HepG2 (cell line): ENCODE measurements at regions not wholly inside any gene's neighbourhood (a gene's known extent, or its start where the extent isn't known, plus 50 kb on each side); places are given as distances from the start of the nearest gene placed in this dataset.

ENCODE experiments used
- ATAC-seq: fragments of 200-7000 bp; cut with Tn5 transposase; 3 replicates; pipeline ENCODE4 v1.9.1; 2020; ENCODE audit warnings: mild to moderate bottlenecking, moderate library complexity
- BruUV-seq: library from RNA; stranded (reverse); fragments of 400-500 nt; replicated peaks from 2 replicates; lab custom pipeline; 2021; lab: Mats Ljungman, UMichigan
- CTCF ChIA-PET: fragments of 300-600 bp; formaldehyde crosslinking; extraction: SDS; loops from one replicate; lab custom pipeline; 2021; ENCODE audit warnings: low total read pairs, inconsistent platforms, low intra/inter-chr PET ratio; lab: Yijun Ruan, JAX
- POLR2A ChIA-PET: fragments of 350-600 bp; sonication (Branson Sonifier 250); formaldehyde crosslinking; loops from one replicate; lab custom pipeline; 2020; ENCODE audit warnings: antibody characterized with exemption, inconsistent platforms; lab: Yijun Ruan, JAX
- DNase-seq: peaks from one replicate; pipeline ENCODE4 v3.0.0-alpha.2; 2015; ENCODE audit warnings: low spot score
- FAIRE-seq: peaks from 3 replicates; lab custom pipeline; 2011; peaks lifted over from hg19 to GRCh38; lab: Jason Lieb, UNC
- H2AFZ ChIP-seq: one replicate; pipeline ENCODE4 v1.6.1; 2011; ENCODE audit warnings: low read length, inconsistent platforms
- H3K27ac ChIP-seq: fragments of 300-600 bp; 3 replicates; pipeline ENCODE4 v1.8.0; 2011; ENCODE audit warnings: mixed run types, mild to moderate bottlenecking, mixed read lengths, low read length, inconsistent platforms; ENCODE audit not compliant: insufficient read depth; ENCODE audit errors: extremely low read length
- H3K27me3 ChIP-seq, 2 experiments: fragments of 200-600 bp in 1 of 2; 2 replicates in 1 of 2; 3 replicates in 1 of 2; pipeline versions ENCODE4 v1.6.0 to v1.8.0; 2011; ENCODE audit warnings: low read length in 2 of 2, mild to moderate bottlenecking in 2 of 2, moderate library complexity in 2 of 2, inconsistent platforms in 1 of 2; ENCODE audit not compliant: insufficient read depth in 2 of 2, control insufficient read depth in 1 of 2
- H3K36me3 ChIP-seq, 2 experiments: fragments of 200-600 bp in 1 of 2; replicated peaks in 1 of 2; 2 replicates in 1 of 2; 3 replicates in 1 of 2; pipeline versions ENCODE4 v1.5.1 to v1.8.0; 2011; ENCODE audit warnings: low read length in 2 of 2, inconsistent platforms in 1 of 2; ENCODE audit not compliant: insufficient read depth in 2 of 2, control insufficient read depth in 1 of 2
- H3K4me1 ChIP-seq: 2 replicates; pipeline ENCODE4 v1.5.1; 2012; ENCODE audit warnings: low read length, inconsistent platforms; ENCODE audit not compliant: insufficient read depth
- H3K4me2 ChIP-seq: 2 replicates; pipeline ENCODE4 v1.6.0; 2011; ENCODE audit warnings: low read depth, low read length, inconsistent platforms
- H3K4me3 ChIP-seq, 3 experiments: fragments of 200-600 bp in 1 of 3; sonication (generic), shearing (Covaris generic) in 1 of 3; replicated peaks in 1 of 3; 2 replicates each; pipeline ENCODE4 v1.5.1; 2011 to 2016; ENCODE audit warnings: low read length in 3 of 3, inconsistent platforms in 2 of 3, low read depth in 2 of 3, mild to moderate bottlenecking in 2 of 3, control low read depth in 1 of 3, mixed read lengths in 1 of 3; ENCODE audit not compliant: insufficient read depth in 1 of 3
- H3K79me2 ChIP-seq: one replicate; pipeline ENCODE4 v1.6.1; 2011; ENCODE audit warnings: low read length, inconsistent platforms; ENCODE audit not compliant: insufficient read depth
- H3K9ac ChIP-seq: 2 replicates; pipeline ENCODE4 v1.6.0; 2011; ENCODE audit warnings: mild to moderate bottlenecking, low read depth, low read length, inconsistent platforms; ENCODE audit not compliant: insufficient read depth
- H3K9me3 ChIP-seq: 2 replicates; pipeline ENCODE4 v1.5.1; 2012; ENCODE audit warnings: mild to moderate bottlenecking, low read length
- H4K20me1 ChIP-seq: 2 replicates; pipeline ENCODE4 v1.6.0; 2011; ENCODE audit warnings: inconsistent platforms, mild to moderate bottlenecking, low read length, moderate library complexity; ENCODE audit not compliant: insufficient read depth
- HNF4A ChIP-seq: sonication (generic); formaldehyde crosslinking; IDR thresholded peaks from 2 replicates; pipeline ENCODE4 v1.4.0; 2020; ENCODE audit warnings: missing genetic modification reagents
- ZFYVE20 ChIP-seq: sonication (generic); formaldehyde crosslinking; IDR thresholded peaks from 2 replicates; pipeline ENCODE4 v1.8.0; 2023; ENCODE audit warnings: low read depth, mild to moderate bottlenecking, moderate library complexity, missing genetic modification reagents, borderline replicate concordance
- ZNF251 ChIP-seq: sonication (generic); formaldehyde crosslinking; IDR thresholded peaks from 2 replicates; pipeline ENCODE4 v1.9.0; 2021; ENCODE audit warnings: mild to moderate bottlenecking, missing genetic modification reagents
- ZNF350 ChIP-seq: sonication (generic); formaldehyde crosslinking; IDR thresholded peaks from 2 replicates; pipeline ENCODE4 v1.4.0; 2020; ENCODE audit warnings: mild to moderate bottlenecking, low read depth, missing genetic modification reagents, borderline replicate concordance
- ZNF557 ChIP-seq: sonication (generic); formaldehyde crosslinking; IDR thresholded peaks from 2 replicates; pipeline ENCODE4 v1.4.0; 2020; ENCODE audit warnings: missing genetic modification reagents
- WGBS: methylation state at CpG from one replicate; pipeline ENCODE4 v1.1.6; 2017; ENCODE audit warnings: low lambda C conversion rate; 5-methylcytosine and 5-hydroxymethylcytosine counted together
- in situ Hi-C: cut with HindIII; loops from 2 replicates; pipeline ENCODE4 v1.10.0; 2017; ENCODE audit warnings: low pct_unique_long_range_greater_than_20kb; ENCODE audit not compliant: extremely low pct_ligation_motif_present
- intact Hi-C: fragments of 100-400 bp; cut with micrococcal nuclease; formaldehyde crosslinking; loops from one replicate; pipeline ENCODE4 v1.10.0; 2022; ENCODE audit not compliant: unreplicated experiment
- TF ChIP-seq, protein P1 (sequence below): sonication (generic); formaldehyde crosslinking; conservative IDR thresholded peaks from 2 replicates; pipeline ENCODE4 v1.4.0; 2020; ENCODE audit warnings: missing genetic modification reagents
- TF ChIP-seq, protein P2 (sequence below): fragments of 450-650 bp; IDR thresholded peaks from 2 replicates; pipeline ENCODE4 v1.6.1; 2016
- TF ChIP-seq, protein P3 (sequence below): sonication (generic); formaldehyde crosslinking; IDR thresholded peaks from 2 replicates; pipeline ENCODE4 v1.8.0; 2023; ENCODE audit warnings: mild to moderate bottlenecking, missing genetic modification reagents
- TF ChIP-seq, protein P4 (sequence below): sonication (generic); formaldehyde crosslinking; IDR thresholded peaks from 2 replicates; pipeline ENCODE4 v1.4.0; 2020; ENCODE audit warnings: mild to moderate bottlenecking, missing genetic modification reagents
- TF ChIP-seq, protein P5 (sequence below): sonication (generic); formaldehyde crosslinking; IDR thresholded peaks from 2 replicates; pipeline ENCODE4 v1.4.0; 2020; ENCODE audit warnings: missing genetic modification reagents

DNA sequence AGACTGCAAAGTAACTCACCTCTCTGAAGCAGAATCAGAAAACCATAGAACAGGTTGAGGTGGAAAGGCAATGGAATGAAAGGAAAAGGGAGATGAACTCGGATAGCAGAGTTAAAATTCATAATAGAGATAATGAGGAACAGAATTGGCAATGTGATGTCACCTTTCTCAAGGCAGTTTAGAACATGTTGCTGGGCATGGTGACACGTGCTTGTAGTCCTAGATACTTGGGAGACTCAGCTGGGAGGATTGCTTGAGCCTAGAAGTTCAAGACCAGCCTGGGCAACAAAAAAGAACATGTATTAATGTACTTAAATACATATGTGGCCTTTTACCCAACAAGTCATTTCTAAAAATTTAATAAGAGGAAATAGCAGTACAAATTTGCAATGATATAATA lies 81.6 kb upstream of the MIER3 start:
- DNase-seq (no peak), FAIRE-seq (no peak), ATAC-seq (no peak)
- H3K4me1 ChIP-seq: peaks cover 6% of the 10 kb centered on the region; the same call in 1 of the 2 replicates
- WGBS: 3% methylated on average over 2 of the region's 2 CpGs
- no peak overlapping the region for H3K4me3 ChIP-seq
- no peak overlapping the region for H2AFZ ChIP-seq
- H3K9ac ChIP-seq: no peak overlapping the region
- in situ Hi-C loops: no loop called here
- no peaks in the 10 kb centered on the region for H3K9me3 ChIP-seq
- no peaks in the 10 kb centered on the region; the same call in 1 of the 2 replicates for H4K20me1 ChIP-seq
- no peak overlapping the region for H3K4me2 ChIP-seq
- H3K36me3 ChIP-seq: no peaks in the 10 kb centered on the region
- no peak overlapping the region for H3K27ac ChIP-seq
- no peaks in the 10 kb centered on the region for H3K27me3 ChIP-seq
- ChIA-PET CTCF (no interaction called here), POLR2A (no interaction called here)
- BruUV-seq: no TSS peak
- TF ChIP-seq, protein P1, sequence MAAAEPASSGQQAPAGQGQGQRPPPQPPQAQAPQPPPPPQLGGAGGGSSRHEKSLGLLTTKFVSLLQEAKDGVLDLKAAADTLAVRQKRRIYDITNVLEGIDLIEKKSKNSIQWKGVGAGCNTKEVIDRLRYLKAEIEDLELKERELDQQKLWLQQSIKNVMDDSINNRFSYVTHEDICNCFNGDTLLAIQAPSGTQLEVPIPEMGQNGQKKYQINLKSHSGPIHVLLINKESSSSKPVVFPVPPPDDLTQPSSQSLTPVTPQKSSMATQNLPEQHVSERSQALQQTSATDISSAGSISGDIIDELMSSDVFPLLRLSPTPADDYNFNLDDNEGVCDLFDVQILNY (CRISPR knock-in tag): no peak
- TF ChIP-seq, protein P2, sequence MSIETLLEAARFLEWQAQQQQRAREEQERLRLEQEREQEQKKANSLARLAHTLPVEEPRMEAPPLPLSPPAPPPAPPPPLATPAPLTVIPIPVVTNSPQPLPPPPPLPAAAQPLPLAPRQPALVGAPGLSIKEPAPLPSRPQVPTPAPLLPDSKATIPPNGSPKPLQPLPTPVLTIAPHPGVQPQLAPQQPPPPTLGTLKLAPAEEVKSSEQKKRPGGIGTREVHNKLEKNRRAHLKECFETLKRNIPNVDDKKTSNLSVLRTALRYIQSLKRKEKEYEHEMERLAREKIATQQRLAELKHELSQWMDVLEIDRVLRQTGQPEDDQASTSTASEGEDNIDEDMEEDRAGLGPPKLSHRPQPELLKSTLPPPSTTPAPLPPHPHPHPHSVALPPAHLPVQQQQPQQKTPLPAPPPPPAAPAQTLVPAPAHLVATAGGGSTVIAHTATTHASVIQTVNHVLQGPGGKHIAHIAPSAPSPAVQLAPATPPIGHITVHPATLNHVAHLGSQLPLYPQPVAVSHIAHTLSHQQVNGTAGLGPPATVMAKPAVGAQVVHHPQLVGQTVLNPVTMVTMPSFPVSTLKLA: peak; percentile 50
- TF ChIP-seq, all 625 proteins: peak for 1
- intact Hi-C loops: no loop called here
- no peaks in the 10 kb centered on the region for H3K79me2 ChIP-seq

DNA sequence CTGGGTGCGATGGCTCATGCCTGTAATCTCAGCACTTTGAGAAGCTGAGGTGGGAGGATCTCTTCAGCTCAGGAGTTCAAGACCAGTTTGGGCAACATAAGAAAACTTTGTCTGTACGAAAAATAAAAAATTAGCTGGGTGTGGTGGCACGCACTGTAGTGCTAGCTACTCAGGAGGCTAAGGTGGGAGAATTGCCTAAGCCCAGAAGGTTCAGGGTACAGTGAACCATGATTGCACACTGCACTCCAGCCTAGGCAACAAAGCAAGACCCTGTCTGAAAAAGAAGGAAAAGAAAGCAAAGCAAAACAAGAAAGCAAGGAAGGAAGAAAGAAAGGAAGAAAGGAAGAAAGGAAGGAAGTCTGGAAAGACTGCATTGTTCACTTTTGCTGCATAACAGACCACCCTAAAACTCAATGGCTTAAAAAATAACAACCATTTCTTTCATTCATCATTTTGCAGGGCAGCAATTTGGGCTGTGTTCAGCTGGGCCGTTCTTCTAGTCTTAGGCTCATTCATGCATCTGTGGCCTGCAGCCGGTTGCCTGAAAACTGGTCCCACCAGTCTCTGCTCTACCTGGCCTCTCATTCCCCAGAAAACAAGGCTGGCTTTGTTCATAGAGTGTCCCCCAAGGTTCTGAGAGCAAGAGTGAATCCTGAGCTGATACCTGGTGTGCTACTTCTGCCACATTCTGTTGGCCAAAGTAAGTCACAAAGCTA lies 82.4 kb upstream of the MIER3 start:
- H3K9me3 ChIP-seq: no peaks in the 10 kb centered on the region
- in situ Hi-C loops (no loop called here), intact Hi-C loops (no loop called here)
- H4K20me1 ChIP-seq: no peaks in the 10 kb centered on the region; the same call in 1 of the 2 replicates
- H2AFZ ChIP-seq: no peak overlapping the region
- no peak overlapping the region for H3K9ac ChIP-seq
- no peak overlapping the region for H3K4me3 ChIP-seq
- no peak overlapping the region for H3K4me2 ChIP-seq
- BruUV-seq: no TSS peak
- no peaks in the 10 kb centered on the region for H3K79me2 ChIP-seq
- H3K36me3 ChIP-seq: no peaks in the 10 kb centered on the region
- H3K27ac ChIP-seq: no peak overlapping the region
- POLR2A ChIA-PET: no interaction called here
- CTCF ChIA-PET: no interaction called here
- H3K4me1 ChIP-seq: peaks cover 6% of the 10 kb centered on the region; the same call in 1 of the 2 replicates
- DNase-seq: no peak
- H3K27me3 ChIP-seq: no peaks in the 10 kb centered on the region
- 38% methylated on average over 5 of the region's 5 CpGs for WGBS
- FAIRE-seq: no peak
- no peak for ATAC-seq
- TF ChIP-seq ZNF251 (CRISPR knock-in tag): no peak
- no peak for TF ChIP-seq ZNF557 (CRISPR knock-in tag)
- TF ChIP-seq ZFYVE20: no peak
- no peak for TF ChIP-seq ZNF350 (CRISPR knock-in tag)
- TF ChIP-seq, protein P3, sequence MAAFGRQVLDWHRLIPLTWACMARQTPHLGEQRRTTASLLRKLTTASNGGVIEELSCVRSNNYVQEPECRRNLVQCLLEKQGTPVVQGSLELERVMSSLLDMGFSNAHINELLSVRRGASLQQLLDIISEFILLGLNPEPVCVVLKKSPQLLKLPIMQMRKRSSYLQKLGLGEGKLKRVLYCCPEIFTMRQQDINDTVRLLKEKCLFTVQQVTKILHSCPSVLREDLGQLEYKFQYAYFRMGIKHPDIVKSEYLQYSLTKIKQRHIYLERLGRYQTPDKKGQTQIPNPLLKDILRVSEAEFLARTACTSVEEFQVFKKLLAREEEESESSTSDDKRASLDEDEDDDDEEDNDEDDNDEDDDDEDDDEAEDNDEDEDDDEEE (CRISPR knock-in tag): no peak
- TF ChIP-seq, protein P4, sequence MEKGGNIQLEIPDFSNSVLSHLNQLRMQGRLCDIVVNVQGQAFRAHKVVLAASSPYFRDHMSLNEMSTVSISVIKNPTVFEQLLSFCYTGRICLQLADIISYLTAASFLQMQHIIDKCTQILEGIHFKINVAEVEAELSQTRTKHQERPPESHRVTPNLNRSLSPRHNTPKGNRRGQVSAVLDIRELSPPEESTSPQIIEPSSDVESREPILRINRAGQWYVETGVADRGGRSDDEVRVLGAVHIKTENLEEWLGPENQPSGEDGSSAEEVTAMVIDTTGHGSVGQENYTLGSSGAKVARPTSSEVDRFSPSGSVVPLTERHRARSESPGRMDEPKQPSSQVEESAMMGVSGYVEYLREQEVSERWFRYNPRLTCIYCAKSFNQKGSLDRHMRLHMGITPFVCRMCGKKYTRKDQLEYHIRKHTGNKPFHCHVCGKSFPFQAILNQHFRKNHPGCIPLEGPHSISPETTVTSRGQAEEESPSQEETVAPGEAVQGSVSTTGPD (CRISPR knock-in tag): no peak
- peak; percentile 15; the same call in 1 of the 2 replicates for TF ChIP-seq HNF4A
- TF ChIP-seq, protein P5, sequence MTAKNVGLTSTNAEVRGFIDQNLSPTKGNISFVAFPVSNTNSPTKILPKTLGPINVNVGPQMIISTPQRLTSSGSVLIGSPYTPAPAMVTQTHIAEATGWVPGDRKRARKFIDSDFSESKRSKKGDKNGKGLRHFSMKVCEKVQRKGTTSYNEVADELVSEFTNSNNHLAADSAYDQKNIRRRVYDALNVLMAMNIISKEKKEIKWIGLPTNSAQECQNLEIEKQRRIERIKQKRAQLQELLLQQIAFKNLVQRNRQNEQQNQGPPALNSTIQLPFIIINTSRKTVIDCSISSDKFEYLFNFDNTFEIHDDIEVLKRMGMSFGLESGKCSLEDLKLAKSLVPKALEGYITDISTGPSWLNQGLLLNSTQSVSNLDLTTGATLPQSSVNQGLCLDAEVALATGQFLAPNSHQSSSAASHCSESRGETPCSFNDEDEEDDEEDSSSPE (CRISPR knock-in tag): no peak
